ENCODE measurements at regions not wholly inside any gene's neighbourhood (a gene's known extent, or its start where the extent isn't known, plus 50 kb on each side); places are given as distances from the start of the nearest gene placed in this dataset.

DNA sequence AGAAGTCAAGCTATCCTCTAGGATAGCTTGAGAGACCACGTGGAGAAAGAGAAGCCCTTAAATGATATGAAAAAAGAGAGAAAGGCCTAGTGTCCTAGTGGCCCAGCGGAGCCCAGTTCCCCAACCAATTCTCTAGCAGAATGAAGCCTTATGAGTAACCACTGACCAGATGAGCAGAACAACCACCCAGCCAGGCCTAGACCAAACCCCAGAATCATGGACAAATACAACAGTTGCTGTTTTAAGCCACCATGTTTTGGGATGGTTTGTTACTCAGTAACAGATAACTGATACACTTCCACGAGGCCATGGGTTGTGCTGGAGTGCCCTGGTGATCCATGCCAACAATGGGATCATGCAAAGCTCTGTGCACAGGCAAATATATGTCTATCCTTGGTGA, 377.1 kb downstream of the SOX9 start:
- DNase-seq (ENCODE audit: low read depth, low spot score) = no peak

- no peak for DNase-seq (ENCODE audit: low read depth, low spot score)
Observed at GRCh38 chr17:72498364-72499210, 377.8 kb downstream of the SOX9 start.

GRCh38 chr17:72501404-72502370, 380.9 kb downstream of the SOX9 start:
- no peak for DNase-seq (ENCODE audit: low read depth, low spot score)

- DNase-seq (ENCODE audit: low read depth, low spot score) = no peak
Observed at GRCh38 chr17:72502371-72503341, 381.8 kb downstream of the SOX9 start.

DNA sequence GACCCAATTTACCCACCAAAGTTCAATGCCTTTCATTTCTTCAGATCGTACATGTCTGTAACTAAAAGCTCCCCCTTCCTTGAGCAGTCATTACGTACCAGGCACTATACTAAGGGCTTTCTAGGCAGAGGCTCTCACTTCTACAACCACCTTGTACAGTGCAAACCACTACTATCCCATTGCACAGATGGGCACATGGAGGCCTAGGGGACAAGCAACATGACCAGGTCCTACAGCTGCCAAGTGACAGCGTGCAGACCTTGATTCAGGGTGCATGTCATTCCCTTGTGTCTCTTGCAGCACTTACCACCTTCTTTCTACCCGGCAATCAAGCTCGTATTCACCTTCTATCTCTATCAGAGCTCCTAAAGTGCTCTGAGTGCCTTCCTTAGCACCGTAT, 382.7 kb downstream of the SOX9 start:
- DNase-seq (ENCODE audit: low read depth, low spot score) = no peak

GRCh38 chr17:72504783-72505182, 384.0 kb downstream of the SOX9 start:
- no peak for DNase-seq (ENCODE audit: low read depth, low spot score)

GRCh38 chr17:72506773-72507172, 386.0 kb downstream of the SOX9 start:
- DNase-seq (ENCODE audit: low read depth, low spot score) = no peak

DNA sequence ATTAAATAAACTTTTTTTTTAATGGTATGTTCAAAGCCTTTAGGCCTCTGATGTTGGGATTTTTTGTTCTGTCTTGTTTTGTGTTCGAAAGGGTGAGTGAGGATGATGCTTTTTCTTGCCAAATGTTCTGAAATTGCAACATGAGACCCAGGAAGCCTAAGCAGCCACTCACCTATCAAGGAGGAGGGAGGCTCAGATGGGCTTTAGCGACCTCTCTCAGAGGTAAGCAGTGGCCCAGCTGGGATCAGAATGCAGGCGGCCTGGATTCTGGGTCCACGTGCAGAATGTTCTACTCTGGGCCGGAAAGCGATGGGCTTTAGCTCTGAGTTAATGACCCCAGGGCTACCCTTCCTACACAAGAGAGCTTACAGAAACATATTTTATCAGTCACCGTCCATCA, 386.6 kb downstream of the SOX9 start:
- DNase-seq (ENCODE audit: low read depth, low spot score) = no peak

DNA sequence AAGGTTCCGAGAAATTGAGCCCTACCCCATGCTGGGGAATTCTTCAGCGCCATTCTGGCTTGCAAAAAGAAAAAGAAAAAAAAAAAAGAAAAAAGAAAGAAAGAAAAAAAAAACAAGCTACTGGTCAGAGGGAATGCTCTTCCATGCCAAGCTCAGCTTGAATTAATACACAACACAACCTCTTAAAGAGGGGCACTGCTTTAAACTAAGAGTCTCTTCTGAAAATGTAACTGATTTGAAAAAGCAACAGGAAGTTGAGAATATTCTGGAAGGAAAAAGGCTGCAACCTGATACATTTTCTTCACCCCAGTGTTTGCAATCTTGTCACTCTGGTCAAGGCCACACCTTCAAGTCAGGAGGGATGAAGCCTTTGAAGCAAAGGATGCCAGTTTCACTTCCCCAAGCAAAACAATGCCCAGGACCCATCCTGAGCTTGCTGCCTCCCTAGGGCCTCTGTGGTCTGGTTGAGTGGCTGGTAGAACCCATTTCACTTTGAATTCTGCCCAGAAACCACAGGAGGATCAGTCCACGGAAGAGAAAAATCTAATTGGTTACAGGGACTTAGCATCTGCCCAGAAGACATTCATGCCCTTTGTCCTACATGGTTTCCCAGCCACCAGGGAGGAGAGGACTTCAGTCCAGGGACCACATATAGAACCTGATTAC, 389.7 kb downstream of the SOX9 start:
- DNase-seq (ENCODE audit: low read depth, low spot score) = no peak

GRCh38 chr17:72511242-72511641, 390.4 kb downstream of the SOX9 start:
- DNase-seq (ENCODE audit: low read depth, low spot score) = no peak

DNA sequence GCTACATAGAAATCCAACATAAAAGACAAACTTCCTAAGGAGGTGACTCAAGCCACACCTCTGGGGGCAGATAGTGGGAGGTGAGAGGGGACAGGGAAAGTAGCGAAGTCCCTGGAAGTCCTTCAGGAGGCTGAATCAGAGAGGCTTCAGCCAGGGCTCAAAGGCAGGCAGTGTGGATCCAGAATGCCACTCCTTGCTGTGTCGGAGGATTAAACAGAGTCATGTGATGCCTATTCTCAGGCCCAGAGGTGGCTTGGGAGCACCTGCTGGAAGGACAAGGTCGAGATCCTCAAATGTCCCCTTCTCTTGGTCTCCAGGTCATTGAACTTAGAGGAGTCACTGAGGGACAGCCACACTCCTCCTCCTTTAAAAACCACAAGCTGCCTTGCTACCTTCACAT, 391.1 kb downstream of the SOX9 start:
- no peak for DNase-seq (ENCODE audit: low read depth, low spot score)

GRCh38 chr17:72512649-72513556, 392.1 kb downstream of the SOX9 start:
- no peak for DNase-seq (ENCODE audit: low read depth, low spot score)

- no peak for DNase-seq (ENCODE audit: low read depth, low spot score)
Observed at GRCh38 chr17:72514321-72514861, 393.6 kb downstream of the SOX9 start.

DNA sequence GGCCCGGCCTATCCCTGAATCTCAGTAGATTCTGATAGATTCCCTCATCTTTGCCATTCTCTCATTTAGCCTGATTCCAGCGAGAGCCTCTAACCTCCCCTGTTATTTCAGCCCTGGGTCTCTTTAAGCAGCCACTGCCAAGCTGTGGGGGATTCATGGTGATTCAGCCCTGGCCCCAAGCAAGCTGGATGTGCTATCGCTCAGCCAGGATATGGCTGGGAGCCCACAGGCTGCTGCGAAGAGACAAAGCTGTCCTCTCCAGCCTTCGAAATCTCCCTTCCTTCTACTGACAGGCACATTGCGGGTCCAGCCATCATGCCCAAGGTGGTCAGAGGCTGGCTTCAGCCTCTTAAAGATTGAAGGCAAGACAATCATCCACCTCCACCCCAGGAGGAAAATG, 394.1 kb downstream of the SOX9 start:
- no peak for DNase-seq (ENCODE audit: low read depth, low spot score)

DNA sequence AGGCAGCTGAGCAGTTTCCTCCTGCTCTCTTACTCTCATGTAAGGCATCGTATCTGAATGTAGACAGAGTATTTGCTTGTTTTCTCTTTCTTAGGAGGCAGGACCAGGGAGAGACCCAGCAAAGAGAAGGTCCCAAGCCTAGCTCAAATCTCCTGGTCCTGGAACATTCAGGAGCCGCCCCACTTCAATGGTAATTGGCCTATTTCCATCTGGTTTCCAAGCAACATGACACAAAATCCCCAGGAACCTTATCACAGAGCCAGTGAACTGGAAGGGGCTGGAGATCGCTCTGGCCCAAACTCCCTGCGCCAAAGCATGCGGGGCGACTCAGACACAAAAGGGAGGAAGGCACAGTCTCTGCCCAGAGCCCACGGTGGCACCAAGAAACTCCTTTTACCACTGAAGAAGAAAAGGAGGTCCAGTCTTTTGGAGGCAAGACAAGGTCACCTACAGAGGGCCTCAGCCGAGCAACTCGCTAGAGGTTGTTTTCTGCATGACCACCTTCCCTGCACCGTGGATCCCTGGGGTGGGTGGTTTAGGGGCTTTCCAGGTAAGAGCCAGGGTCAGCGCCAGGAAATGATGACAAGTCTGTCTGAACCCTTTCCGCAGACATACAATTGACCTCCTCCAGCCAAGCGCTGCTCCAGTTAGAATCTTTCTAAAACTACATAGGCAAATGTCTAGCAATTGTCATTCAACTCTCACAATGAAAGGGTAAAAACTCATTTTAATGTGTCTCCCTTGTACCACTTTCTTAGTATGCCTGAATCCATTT, 394.7 kb downstream of the SOX9 start:
- no peak for DNase-seq (ENCODE audit: low read depth, low spot score)

DNA sequence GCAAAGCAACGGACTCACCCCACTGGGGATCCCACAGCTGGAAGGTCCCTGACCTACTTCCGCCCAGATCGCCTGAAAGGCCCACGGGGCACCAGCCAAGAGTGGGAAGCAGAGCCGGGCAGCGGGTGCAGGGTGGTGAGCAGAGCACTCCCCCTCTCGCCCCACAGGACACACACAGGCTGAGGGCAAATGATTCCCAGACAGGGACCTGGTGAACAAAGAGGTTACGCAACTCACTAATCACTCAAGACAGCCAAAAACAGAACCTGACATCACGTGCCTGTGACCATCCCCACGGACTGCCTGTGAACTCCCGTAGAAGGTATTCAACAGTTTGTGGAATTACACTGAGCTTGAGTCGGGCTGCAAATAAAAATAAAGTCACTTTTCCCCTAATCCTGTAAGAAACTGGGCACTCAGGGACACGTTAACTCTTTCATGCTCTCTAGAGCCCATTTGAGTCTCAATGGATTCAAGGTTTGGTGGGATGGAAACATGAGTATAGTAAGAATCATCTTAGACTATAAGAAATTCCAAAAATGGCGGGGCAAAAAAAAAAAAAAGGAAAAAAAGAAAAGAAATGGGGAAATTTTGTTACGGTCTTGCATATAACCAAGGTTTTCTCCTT, 396.1 kb downstream of the SOX9 start:
- DNase-seq (ENCODE audit: low read depth, low spot score) = no peak

DNA sequence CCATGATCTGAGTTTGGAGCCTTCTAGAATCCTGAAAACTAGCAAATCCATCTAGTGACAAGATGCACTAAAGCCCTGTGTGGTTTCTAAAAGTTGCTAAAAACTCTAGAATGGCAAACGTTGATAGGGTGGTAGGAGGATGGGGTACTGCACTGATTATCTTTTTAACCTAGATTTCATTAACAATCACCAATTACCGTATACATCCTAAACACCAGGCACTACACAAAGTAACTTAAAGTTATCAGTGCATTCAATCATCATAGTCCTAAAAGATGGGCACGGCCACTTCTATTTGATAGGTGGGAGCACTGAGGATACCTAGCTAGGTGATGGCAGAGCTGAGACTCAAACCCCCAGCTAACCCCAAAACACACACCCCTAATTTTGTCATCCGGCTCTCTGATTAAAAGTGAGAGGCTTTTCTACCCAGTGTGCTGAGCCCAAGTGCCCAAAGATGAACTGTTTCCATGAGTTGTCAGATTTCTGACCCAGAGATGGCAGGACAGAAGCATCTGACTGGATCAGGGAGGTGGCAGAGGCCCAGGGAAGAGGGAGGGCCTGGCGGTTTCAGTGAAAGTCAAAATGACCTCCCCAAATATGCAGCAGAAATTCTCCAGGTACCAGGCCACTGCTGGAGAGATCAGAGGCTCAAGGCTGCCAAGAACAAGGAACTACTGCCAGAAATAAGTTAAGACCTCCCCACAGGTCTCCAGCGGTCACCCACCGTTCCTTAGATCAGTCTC, 396.8 kb downstream of the SOX9 start:
- no peak for DNase-seq (ENCODE audit: low read depth, low spot score)

Data from iPS DF 19.7 (cell line).